Calu3 (cell line): ENCODE measurements at regions not wholly inside any gene's neighbourhood (a gene's known extent, or its start where the extent isn't known, plus 50 kb on each side); places are given as distances from the start of the nearest gene placed in this dataset.

Experiments
- BruUV-seq: library from RNA; stranded (reverse); fragments of 400-500 nt; replicated peaks from 2 replicates; lab custom pipeline; 2021; lab: Mats Ljungman, UMichigan
- CTCF ChIA-PET: fragments of 300-600 bp; sonication (Branson Sonifier 250); formaldehyde crosslinking; loops from one replicate; lab custom pipeline; 2022; ENCODE audit warnings: antibody characterized with exemption; lab: Charles Lee
- DNase-seq: peaks from one replicate; pipeline ENCODE4 v3.0.0; 2022
- H3K27ac Mint-ChIP-seq: one replicate; pipeline ENCODE4 v1.8.0; 2022; ENCODE audit warnings: mixed read lengths; ENCODE audit not compliant: unreplicated experiment
- H3K27me3 Mint-ChIP-seq: one replicate; pipeline ENCODE4 v1.8.0; 2022; ENCODE audit warnings: mixed read lengths; ENCODE audit not compliant: unreplicated experiment
- H3K36me3 Mint-ChIP-seq: one replicate; pipeline ENCODE4 v1.8.0; 2022; ENCODE audit warnings: mild to moderate bottlenecking, moderate library complexity, mixed read lengths; ENCODE audit not compliant: insufficient read depth, unreplicated experiment
- H3K4me1 Mint-ChIP-seq: one replicate; pipeline ENCODE4 v1.8.0; 2022; ENCODE audit warnings: mild to moderate bottlenecking, low read depth, mixed read lengths; ENCODE audit not compliant: unreplicated experiment
- H3K4me3 Mint-ChIP-seq: one replicate; pipeline ENCODE4 v1.8.0; 2022; ENCODE audit warnings: mild to moderate bottlenecking, low read depth, moderate library complexity, mixed read lengths; ENCODE audit not compliant: unreplicated experiment
- H3K9me3 Mint-ChIP-seq: one replicate; pipeline ENCODE4 v1.8.0; 2022; ENCODE audit warnings: low read depth, mixed read lengths; ENCODE audit not compliant: unreplicated experiment
- intact Hi-C: fragments of 100-400 bp; cut with micrococcal nuclease; formaldehyde crosslinking; loops from one replicate; pipeline ENCODE4 v1.10.0; 2022; ENCODE audit not compliant: unreplicated experiment
- TF ChIP-seq, protein P1 (sequence below): fragments of 200-600 bp; IDR thresholded peaks from one replicate; pipeline ENCODE4 v1.8.0; 2022; ENCODE audit warnings: antibody characterized with exemption; ENCODE audit not compliant: unreplicated experiment

GRCh38 chr7:82696631-82697030 is 253.1 kb upstream of the CACNA2D1 start:
- Mint-ChIP-seq H3K36me3 (peaks cover 6% of the 10 kb centered on the region), H3K27ac (no peak overlapping the region), H3K9me3 (peaks cover 4% of the 10 kb centered on the region), H3K27me3 (no peaks in the 10 kb centered on the region), H3K4me3 (no peak overlapping the region), H3K4me1 (peaks cover 22% of the 10 kb centered on the region)
- TF ChIP-seq, protein P1, sequence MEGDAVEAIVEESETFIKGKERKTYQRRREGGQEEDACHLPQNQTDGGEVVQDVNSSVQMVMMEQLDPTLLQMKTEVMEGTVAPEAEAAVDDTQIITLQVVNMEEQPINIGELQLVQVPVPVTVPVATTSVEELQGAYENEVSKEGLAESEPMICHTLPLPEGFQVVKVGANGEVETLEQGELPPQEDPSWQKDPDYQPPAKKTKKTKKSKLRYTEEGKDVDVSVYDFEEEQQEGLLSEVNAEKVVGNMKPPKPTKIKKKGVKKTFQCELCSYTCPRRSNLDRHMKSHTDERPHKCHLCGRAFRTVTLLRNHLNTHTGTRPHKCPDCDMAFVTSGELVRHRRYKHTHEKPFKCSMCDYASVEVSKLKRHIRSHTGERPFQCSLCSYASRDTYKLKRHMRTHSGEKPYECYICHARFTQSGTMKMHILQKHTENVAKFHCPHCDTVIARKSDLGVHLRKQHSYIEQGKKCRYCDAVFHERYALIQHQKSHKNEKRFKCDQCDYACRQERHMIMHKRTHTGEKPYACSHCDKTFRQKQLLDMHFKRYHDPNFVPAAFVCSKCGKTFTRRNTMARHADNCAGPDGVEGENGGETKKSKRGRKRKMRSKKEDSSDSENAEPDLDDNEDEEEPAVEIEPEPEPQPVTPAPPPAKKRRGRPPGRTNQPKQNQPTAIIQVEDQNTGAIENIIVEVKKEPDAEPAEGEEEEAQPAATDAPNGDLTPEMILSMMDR, result no peak
- intact Hi-C loops, result no loop called here
- DNase-seq, result no peak
- BruUV-seq, result no TSS peak
- CTCF ChIA-PET, result no interaction called here

DNA sequence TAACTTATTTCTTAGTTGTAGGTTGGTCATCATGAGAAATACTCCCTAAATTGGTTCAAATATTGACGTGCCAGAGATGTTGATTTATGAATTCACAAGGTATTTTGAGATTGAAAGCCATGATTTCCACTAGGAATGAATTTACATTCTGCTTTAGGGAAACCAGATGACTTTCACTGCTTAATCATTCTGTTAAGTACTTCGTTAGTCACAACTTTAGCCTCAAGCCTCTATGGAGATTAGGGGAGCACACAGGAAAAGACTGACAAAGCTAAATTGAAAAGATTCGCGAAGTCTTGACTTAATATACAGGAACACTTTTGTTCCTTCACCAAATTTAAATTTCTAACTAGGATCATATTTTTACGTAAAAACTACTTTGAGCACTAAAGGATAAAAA is 250.4 kb upstream of the CACNA2D1 start:
- BruUV-seq, result no TSS peak
- peaks cover 7% of the 10 kb centered on the region for H3K4me1 Mint-ChIP-seq
- H3K27ac Mint-ChIP-seq, result no peak overlapping the region
- H3K9me3 Mint-ChIP-seq, result peaks cover 4% of the 10 kb centered on the region
- intact Hi-C loops, result no loop called here
- H3K27me3 Mint-ChIP-seq, result no peaks in the 10 kb centered on the region
- TF ChIP-seq, protein P1, result no peak
- CTCF ChIA-PET, result no interaction called here
- H3K36me3 Mint-ChIP-seq, result no peaks in the 10 kb centered on the region
- no peak overlapping the region for H3K4me3 Mint-ChIP-seq
- no peak for DNase-seq

DNA sequence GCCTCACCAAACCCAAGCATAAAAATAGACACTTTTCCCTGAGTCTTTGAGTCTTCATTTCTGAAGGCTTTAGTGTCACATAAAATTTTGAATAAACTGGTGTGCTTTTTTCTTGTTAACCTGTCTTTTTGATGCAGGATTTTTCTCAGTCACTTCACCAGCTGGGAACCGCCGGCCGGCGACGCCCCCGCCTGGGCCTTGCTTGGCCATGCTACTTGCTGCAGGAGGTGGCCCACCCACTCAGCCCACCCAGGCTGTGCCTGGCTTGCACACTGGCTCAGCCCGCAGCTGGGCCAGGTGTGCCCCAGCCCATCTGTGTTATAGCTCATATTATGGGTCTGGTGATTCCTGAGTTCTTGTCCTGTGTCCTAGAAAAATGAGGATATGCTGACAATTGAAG is 247.4 kb upstream of the CACNA2D1 start:
- Mint-ChIP-seq H3K27ac (no peak overlapping the region), H3K4me1 (no peaks in the 10 kb centered on the region), H3K27me3 (no peaks in the 10 kb centered on the region), H3K9me3 (no peaks in the 10 kb centered on the region), H3K4me3 (no peak overlapping the region), H3K36me3 (no peaks in the 10 kb centered on the region)
- TF ChIP-seq, protein P1, result no peak
- intact Hi-C loops, result no loop called here
- CTCF ChIA-PET, result no interaction called here
- no TSS peak for BruUV-seq
- DNase-seq, result no peak

DNA sequence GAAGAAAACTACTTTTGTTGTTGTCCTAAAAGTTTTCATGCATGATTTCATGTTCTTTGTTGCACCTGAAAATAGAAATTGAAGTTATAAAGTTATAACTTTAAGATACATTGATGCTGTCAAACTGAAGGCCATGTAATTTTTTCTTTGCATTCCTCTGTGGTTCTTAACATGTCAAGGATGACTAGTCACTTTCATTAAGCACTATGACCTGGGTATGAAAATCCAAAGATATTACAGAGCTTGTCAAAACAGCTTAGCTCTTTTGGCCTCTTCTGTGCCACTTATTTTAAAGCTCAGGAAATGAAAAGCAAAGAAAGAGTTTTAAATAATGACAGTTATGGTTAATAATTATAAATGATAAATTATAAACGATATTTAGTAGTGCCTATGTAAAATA is 241.6 kb upstream of the CACNA2D1 start:
- CTCF ChIA-PET, result no interaction called here
- TF ChIP-seq, protein P1, result no peak
- no peak overlapping the region for H3K4me3 Mint-ChIP-seq
- H3K27me3 Mint-ChIP-seq, result no peaks in the 10 kb centered on the region
- intact Hi-C loops, result no loop called here
- no peak for DNase-seq
- H3K36me3 Mint-ChIP-seq, result no peaks in the 10 kb centered on the region
- no peak overlapping the region for H3K27ac Mint-ChIP-seq
- no peaks in the 10 kb centered on the region for H3K9me3 Mint-ChIP-seq
- no TSS peak for BruUV-seq
- no peaks in the 10 kb centered on the region for H3K4me1 Mint-ChIP-seq
